Neural cell (in vitro differentiated cells): ENCODE measurements at regions not wholly inside any gene's neighbourhood (a gene's known extent, or its start where the extent isn't known, plus 50 kb on each side); places are given as distances from the start of the nearest gene placed in this dataset.

ENCODE experiments used
- CTCF ChIP-seq: fragments of 450-650 bp; IDR thresholded peaks from 2 replicates; pipeline ENCODE4 v1.5.1; 2014; ENCODE audit warnings: antibody characterized with exemption, mild to moderate bottlenecking, moderate library complexity; ENCODE audit not compliant: poor library complexity, severe bottlenecking
- EP300 ChIP-seq: fragments of 450-650 bp; conservative IDR thresholded peaks from 2 replicates; pipeline ENCODE4 v1.6.1; 2014; ENCODE audit warnings: antibody characterized with exemption, mild to moderate bottlenecking, moderate library complexity; ENCODE audit not compliant: poor library complexity, severe bottlenecking
- POLR2AphosphoS5 ChIP-seq: IDR thresholded peaks from 2 replicates; pipeline ENCODE4 v1.6.1; 2012
- RAD21 ChIP-seq: fragments of 450-650 bp; conservative IDR thresholded peaks from 2 replicates; pipeline ENCODE4 v1.6.1; 2014; ENCODE audit warnings: antibody characterized with exemption, mild to moderate bottlenecking, moderate library complexity

- no peak for TF ChIP-seq POLR2AphosphoS5
- TF ChIP-seq EP300, result no peak
- TF ChIP-seq CTCF, result no peak
- no peak for TF ChIP-seq RAD21
Measured at GRCh38 chr10:83427101-83427500, 712.2 kb upstream of the GHITM start.
